ENCODE measurements at regions not wholly inside any gene's neighbourhood (a gene's known extent, or its start where the extent isn't known, plus 50 kb on each side); places are given as distances from the start of the nearest gene placed in this dataset.
A peak's percentile ranks its signal among the peaks of the same experiment; 100 is the strongest.

DNA sequence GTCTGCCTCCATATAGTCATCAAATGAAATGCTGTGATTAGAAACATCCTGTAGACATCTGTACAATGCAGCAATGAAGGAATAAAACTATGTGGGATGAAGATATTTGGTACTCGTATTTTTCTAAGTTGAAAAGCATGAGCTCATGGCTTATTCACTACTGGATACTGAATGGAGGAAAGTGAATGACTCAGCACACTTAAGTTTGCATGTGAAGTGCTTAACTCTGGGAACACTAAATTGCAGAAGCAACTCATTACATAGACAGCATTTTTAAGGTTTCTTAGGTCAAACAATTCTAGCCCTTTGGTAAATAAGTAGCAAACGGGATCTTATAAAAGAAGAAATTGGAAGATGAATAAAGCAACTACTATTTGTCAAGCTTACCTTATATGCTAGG lies 429.0 kb upstream of the MIR17HG start:
- peak; percentile 47 for DNase-seq (ENCODE audit: low read depth)
- TF ChIP-seq, protein P1, sequence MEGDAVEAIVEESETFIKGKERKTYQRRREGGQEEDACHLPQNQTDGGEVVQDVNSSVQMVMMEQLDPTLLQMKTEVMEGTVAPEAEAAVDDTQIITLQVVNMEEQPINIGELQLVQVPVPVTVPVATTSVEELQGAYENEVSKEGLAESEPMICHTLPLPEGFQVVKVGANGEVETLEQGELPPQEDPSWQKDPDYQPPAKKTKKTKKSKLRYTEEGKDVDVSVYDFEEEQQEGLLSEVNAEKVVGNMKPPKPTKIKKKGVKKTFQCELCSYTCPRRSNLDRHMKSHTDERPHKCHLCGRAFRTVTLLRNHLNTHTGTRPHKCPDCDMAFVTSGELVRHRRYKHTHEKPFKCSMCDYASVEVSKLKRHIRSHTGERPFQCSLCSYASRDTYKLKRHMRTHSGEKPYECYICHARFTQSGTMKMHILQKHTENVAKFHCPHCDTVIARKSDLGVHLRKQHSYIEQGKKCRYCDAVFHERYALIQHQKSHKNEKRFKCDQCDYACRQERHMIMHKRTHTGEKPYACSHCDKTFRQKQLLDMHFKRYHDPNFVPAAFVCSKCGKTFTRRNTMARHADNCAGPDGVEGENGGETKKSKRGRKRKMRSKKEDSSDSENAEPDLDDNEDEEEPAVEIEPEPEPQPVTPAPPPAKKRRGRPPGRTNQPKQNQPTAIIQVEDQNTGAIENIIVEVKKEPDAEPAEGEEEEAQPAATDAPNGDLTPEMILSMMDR (IDR thresholded peaks at IDR 0.05; ENCODE audit: low read length, missing control alignments), result no peak
- H3K4me3 ChIP-seq (replicated peaks; ENCODE audit: low read depth, low read length), result no peak overlapping the region

DNA sequence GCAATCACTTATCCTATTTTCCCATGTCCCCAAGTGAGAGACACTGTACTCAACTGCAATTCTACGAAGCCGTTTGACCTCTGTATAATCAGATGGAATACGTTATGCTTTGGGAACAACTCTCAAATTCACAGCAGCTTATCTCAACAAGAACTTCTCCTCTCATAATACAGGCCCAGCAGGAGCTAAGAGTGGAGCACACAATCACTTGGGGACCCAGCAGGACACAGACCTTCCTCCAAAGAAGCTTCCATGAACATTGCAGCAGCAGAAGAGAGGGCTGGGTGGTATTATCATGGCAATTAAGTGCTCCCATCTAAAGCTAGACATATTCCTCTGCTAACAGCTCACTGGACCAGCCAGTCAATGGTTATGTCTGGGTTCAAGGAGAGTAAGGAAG lies 428.3 kb upstream of the MIR17HG start:
- no peak for DNase-seq (ENCODE audit: low read depth)
- H3K4me3 ChIP-seq (replicated peaks; ENCODE audit: low read depth, low read length), result no peak overlapping the region
- TF ChIP-seq, protein P1 (IDR thresholded peaks at IDR 0.05; ENCODE audit: low read length, missing control alignments), result no peak

DNA sequence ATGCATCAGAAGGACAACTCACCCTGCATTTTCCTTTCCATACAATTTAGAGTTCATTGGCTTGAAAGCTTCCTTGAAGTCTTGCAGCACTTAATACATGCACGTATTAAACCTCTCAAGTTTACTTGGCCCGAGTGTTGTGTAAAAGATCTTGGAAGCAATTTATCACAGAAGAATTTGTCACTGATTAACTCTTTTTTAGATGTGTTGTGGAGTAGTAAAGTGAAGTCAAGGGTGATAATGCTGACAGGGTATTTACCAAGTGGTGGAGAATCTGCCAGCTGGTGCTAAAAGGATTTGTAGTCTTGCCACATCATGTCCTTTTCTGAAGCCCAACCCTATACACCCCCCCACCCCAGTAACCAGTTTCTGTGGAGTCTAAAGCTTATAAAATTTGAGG lies 421.0 kb upstream of the MIR17HG start:
- H3K4me3 ChIP-seq (replicated peaks; ENCODE audit: low read depth, low read length), result no peak overlapping the region
- TF ChIP-seq, protein P1 (IDR thresholded peaks at IDR 0.05; ENCODE audit: low read length, missing control alignments), result no peak
- no peak for DNase-seq (ENCODE audit: low read depth)

DNA sequence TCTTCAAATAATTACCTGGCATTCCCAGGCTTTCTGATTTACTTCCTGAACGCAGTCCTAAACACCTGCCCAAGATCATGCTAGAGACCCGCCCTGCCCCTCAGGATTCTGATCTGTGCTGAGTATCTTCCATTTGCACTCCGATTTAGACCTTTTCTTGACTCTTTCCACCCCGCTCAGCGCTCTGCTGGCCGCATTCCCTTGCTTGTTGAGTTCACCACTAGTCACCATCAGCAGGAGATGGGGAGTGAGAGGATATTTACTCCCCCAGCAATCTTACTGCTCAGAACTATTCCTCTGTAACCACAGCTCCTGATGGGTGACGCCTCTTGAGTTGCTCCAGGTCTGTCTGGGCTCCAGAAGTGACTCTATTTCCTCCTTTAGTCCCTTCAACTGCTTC lies 419.4 kb upstream of the MIR17HG start:
- no peak for DNase-seq (ENCODE audit: low read depth)
- TF ChIP-seq, protein P1 (IDR thresholded peaks at IDR 0.05; ENCODE audit: low read length, missing control alignments), result no peak
- H3K4me3 ChIP-seq (replicated peaks; ENCODE audit: low read depth, low read length), result no peak overlapping the region

DNA sequence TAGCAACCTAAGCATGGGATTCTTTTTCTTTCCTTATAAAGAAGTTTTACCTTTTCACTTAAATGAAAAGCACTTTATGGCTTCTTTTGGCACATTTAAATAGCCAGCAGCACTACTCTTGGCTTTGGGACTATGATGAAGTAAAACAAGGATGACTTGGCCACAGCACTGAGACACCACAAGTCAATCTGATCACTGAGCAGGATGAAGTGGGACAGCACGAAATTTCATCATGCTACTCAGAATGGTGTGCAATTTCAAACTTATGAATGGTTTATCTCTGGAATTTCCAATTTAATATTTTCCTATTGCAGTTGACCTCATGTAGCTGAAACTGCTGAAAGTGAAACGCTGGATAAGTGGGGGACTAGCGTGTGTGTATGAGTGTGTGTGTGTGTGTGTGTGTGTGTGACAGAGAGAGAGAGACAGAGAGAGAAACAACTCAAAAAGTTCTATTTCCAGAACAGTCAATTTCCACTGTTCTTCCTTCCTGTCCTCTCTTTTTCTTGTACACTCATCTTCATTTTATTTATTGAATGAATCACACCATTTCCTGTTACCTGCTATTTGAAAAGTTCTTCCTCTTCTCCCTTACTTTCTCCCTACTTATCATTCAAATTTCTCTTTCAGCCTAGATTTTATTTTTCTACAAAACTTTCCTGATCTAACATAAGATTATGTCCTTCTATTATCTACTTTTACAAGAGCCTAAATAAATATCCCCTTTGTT lies 414.2 kb upstream of the MIR17HG start:
- TF ChIP-seq, protein P1 (IDR thresholded peaks at IDR 0.05; ENCODE audit: low read length, missing control alignments), result no peak
- DNase-seq (ENCODE audit: low read depth), result peak; percentile 1
- no peak overlapping the region for H3K4me3 ChIP-seq (replicated peaks; ENCODE audit: low read depth, low read length)

DNA sequence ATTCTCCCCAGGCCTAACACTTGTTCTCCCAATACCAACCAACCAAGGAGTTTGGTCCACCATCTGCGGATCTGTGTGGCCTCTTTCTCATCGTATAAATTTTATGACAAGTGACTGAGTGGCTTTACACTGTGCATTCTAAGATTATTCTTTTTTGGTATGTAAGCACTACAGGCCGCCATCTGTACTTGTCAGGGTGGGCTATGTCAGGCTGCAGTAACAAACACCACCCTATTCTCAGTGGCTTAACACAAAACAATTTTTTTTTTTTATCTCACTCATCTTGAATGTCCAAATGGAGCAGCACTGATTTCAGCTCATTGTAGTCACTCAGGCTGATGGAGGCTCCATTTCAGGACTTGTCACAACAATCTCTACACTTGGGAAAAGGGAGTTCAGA lies 412.7 kb upstream of the MIR17HG start:
- no peak for DNase-seq (ENCODE audit: low read depth)
- no peak overlapping the region for H3K4me3 ChIP-seq (replicated peaks; ENCODE audit: low read depth, low read length)
- TF ChIP-seq, protein P1 (IDR thresholded peaks at IDR 0.05; ENCODE audit: low read length, missing control alignments), result no peak

DNA sequence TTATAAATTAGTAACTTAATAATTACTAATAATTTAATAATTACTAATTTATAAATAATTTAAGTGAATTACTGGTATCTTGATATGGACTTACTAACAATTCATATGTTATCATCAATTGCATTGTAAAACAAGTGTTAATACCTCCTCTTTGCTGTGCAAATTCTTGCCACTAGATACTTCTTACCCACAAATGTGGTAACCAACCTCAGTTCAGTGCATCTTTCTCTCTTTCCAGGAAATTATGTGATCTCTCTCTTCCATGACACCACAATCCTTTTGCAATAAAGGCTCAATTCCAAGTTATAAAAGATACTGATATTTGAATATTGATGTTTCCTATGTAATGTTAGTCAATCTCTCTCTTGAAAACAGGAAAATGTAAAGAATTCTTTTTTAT lies 408.6 kb upstream of the MIR17HG start:
- TF ChIP-seq, protein P1 (IDR thresholded peaks at IDR 0.05; ENCODE audit: low read length, missing control alignments), result no peak
- no peak for DNase-seq (ENCODE audit: low read depth)
- H3K4me3 ChIP-seq (replicated peaks; ENCODE audit: low read depth, low read length), result no peak overlapping the region
